D341Med (cell line): ENCODE measurements at regions not wholly inside any gene's neighbourhood (a gene's known extent, or its start where the extent isn't known, plus 50 kb on each side); places are given as distances from the start of the nearest gene placed in this dataset.
"Not testable (repeated sequence)": the region's sequence is repeated elsewhere in the genome, so short reads cannot be mapped to it uniquely, and the experiment has no call there.

Experiments
- DNase-seq: peaks from one replicate; pipeline ENCODE4 v3.0.0; 2012; ENCODE audit warnings: low spot score

GRCh38 chr10:23648618-23649017, 209.7 kb downstream of the OTUD1 start:
- no peak for DNase-seq

GRCh38 chr10:23656735-23657134, 217.9 kb downstream of the OTUD1 start:
- DNase-seq, result no peak

DNA sequence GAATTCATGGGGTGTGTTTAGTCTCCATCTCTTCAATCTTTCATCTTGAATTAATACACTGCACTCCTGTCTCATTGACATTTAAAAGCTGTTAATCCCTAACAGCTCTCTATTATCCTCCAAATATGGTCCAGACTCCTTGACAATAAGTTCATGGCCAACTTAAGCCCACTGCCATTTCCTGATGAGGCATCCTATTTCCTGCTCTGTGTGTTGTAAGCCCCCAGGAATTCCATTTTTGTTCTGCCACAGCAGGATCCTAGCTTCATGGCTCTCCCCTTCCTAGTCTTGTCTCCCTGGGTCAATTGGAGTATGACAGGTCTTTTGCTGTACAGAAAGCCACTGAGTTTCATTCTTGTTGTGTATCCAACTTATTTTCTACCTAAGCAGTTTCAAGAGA, 218.8 kb downstream of the OTUD1 start:
- no peak for DNase-seq

- not testable (repeated sequence) for DNase-seq
These were observed 233.0 kb downstream of the OTUD1 start for GRCh38 chr10:23671866-23672265.

DNA sequence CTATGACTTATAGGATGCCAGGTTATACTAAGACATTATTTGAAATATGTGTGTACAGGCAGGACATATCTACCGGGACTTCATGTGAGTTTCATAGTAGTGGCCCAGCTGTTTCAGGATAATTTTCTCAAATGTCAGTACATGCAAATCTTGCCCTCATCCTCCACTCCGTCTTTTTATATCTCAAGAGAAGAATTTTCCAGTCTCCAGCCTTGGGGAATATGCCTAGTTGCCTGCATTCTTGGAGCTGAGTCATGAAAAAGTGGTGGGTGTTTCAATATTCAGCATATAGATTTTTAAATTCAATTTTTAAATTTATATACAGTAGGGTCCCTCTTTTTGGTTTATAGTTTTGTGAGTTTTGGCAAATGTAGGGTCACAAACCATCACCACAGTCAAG, 236.7 kb downstream of the OTUD1 start:
- DNase-seq, result no peak

GRCh38 chr10:23676296-23676695, 237.4 kb downstream of the OTUD1 start:
- DNase-seq, result no peak

DNA sequence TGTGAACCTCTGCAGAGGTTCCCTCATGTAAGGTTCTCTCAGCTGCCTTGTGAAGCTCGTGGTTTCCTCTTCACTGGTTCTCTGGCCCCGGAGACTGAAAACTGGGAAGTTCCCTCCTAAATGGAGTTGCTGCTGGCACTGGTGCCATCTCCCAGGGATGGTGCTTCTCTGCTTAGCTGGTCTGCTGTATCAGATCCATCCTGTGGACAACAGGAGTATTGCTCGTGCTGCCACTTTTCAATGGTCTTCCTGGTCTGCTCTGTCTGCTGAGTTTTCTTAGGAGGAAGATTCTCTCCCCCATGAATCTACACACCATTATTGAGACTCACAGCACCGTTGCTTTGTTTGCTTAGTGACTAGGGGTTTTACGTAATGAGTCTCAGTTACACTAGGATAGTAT, 247.8 kb downstream of the OTUD1 start:
- DNase-seq, result no peak

DNA sequence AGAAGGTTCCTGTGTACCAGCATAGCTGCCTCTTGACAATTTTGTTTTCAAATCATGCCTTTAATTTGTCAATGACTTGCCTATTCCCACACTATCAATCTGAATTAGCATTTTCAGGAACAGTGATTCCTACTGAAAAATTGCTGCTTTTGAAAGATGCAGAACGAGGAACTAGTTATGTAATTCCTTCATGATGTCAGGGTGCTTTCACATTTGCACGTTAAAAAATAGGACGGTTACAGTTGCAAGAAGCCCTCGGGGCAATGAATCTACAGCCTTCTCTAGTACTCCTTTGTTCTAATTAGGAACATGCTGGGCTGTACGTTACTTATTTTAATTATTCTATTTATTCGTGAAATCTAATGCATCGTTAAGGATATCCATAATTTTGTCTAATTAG, 253.9 kb downstream of the OTUD1 start:
- no peak for DNase-seq

GRCh38 chr10:23693501-23693901, 254.6 kb downstream of the OTUD1 start:
- peak; percentile 48 for DNase-seq

GRCh38 chr10:23693925-23694324, 255.1 kb downstream of the OTUD1 start:
- DNase-seq, result peak; percentile 21

DNA sequence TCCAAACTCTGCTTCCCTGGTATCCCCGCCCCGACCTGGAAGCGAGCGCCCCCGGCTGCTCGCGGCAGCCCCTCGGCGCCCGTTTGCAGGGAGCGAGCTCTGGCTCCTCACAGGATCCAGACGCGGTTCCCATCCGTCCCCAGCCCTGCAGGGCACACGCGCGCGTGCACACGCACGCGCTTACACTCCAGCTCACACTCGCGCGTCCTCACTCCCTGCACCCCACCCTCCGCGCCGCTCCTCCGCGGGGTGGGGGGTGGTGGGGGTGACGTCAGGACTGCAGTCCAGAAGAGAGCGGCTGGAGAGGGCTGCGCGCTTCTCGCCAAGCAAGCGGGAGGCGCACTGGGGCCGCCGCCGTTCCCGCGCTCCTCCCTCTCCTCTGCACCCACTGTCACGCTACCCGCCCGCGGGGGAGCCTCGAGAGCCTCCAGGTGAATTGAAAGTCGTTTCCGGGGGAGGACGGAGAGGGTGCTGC, 255.6 kb downstream of the OTUD1 start:
- DNase-seq, result peak; percentile 31

DNA sequence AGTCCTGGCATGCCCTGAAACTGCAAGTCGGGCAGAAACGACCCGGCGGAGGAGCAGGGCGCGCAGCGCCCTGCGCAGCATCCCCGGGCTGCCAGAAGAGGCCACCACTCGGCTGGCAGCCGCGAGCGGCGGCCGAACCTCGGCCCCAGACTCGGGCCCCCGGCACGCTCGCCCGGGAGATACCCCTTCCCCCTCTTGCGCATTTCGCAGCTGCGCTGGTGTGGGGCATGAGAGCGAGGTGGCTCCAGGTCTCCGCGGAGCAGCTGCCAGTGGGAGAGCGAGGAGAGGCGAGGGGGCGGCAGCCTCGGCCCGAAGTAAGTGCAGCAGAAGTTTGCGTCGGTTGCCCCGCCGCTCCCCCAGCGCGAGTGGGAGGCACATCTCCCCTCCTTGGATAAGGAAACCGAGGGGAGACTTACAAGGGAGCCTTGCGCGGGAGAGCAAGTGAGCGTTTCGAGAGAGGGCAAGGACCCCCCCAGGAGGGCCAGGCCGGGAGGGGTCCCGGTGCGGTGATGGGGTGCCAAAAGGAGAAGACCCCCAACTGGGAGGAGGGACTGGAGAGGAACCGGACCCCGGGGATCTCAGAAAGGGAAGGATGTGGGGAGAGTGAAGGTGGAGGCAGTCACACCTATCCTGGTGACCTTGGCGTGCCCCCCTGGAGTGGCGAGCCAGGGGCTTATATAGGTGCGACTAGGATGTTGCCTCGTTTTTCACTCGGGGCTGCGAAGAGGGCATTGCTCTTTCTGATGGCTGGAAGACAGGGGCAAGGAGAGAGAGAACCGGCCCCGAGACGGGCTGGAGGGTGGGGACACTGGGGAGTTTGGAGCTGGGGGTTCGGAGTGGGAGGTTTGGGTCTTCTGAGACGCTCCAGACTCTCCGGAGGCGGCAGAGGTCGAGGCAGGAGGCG, 256.3 kb downstream of the OTUD1 start:
- peak; percentile 50 for DNase-seq

- DNase-seq, result no peak
These were observed 257.0 kb downstream of the OTUD1 start for GRCh38 chr10:23695825-23696420.

DNA sequence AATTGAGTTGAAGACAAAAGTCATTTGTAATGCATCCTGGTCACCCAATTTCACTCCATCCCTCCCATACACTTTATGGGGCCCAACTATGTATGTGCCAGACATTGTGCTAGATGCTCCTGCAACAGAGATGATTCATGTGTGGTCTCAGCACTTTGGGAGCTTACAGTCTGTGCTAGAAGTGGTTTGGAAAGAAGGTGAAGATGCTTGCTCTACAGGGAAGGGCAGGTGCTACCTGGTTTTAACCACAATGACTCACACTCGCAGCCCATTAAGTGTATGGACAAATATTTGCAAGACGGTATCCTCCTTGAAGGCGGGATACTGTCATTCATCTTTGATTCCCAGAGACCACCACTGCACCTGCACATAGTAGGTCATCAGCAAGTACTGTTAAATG, 257.6 kb downstream of the OTUD1 start:
- DNase-seq, result no peak

DNA sequence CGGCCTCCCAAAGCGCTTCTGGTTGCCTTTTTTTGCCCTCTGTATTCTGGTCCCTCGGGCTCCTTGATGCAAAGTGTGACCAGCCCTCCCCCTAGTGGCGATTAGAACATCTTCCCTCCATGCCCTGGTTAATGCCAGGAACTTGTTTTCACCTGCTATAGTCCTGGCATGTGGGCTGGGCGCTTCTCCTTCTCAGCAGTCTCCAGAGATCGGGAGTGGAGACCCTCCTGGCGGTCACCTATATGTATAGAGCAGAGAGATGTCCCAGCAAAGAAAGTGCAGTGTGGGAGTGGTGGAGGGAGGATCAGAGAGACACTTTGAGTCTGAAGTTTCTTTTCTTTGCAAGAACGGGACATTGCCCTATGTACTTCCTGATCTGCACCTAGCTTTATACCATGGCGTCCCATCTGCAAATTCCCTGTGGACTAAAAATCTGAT, 264.1 kb downstream of the OTUD1 start:
- peak; percentile 69 for DNase-seq

DNA sequence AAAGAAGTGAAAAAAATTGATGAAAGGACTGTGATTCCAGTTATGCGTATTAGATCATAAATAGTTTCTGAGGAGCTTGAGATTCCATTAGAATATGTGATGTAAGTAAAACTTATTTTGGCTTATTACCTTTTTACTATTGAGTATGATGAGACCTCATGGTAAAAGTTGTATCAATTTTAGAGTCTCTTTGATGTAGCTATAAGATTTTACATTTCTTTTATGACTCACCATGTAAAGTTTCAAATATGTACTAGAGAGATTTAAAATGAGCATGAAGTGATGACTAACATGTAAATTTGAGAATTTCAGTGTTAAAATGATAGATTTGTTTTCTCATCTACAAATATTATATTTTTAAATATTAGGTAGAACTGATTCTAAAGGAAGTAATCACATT, 276.5 kb downstream of the OTUD1 start:
- DNase-seq, result no peak

GRCh38 chr10:23717913-23718312, 279.0 kb downstream of the OTUD1 start:
- DNase-seq, result no peak

GRCh38 chr10:23718946-23719345, 280.1 kb downstream of the OTUD1 start:
- no peak for DNase-seq

- no peak for DNase-seq
These were observed 284.9 kb downstream of the OTUD1 start for GRCh38 chr10:23723796-23724195.

GRCh38 chr10:23725548-23725947, 286.7 kb downstream of the OTUD1 start:
- no peak for DNase-seq

DNA sequence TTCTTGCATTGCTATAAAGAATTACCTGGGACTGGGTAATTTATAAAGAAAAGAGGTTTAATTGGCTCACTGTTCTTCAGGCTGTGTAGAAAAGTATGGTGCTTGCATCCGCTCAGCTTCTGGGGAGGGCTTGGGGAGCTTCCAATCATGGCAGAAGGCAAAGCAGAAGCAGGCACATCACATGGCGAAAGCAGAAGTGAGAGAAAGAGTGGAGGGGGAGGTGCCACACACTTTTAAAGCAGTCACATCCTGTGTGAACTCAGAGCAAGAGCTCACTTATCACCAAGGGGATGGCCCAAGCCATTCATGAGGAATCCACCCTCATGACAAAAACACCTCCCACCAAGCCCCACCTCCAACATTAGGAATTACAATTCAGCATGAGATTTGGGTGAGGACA, 303.5 kb downstream of the OTUD1 start:
- DNase-seq, result no peak

GRCh38 chr10:23742807-23743206, 303.9 kb downstream of the OTUD1 start:
- DNase-seq, result no peak

GRCh38 chr10:23754179-23754578, 315.3 kb downstream of the OTUD1 start:
- no peak for DNase-seq
